ENCODE measurements at regions not wholly inside any gene's neighbourhood (a gene's known extent, or its start where the extent isn't known, plus 50 kb on each side); places are given as distances from the start of the nearest gene placed in this dataset.

DNA sequence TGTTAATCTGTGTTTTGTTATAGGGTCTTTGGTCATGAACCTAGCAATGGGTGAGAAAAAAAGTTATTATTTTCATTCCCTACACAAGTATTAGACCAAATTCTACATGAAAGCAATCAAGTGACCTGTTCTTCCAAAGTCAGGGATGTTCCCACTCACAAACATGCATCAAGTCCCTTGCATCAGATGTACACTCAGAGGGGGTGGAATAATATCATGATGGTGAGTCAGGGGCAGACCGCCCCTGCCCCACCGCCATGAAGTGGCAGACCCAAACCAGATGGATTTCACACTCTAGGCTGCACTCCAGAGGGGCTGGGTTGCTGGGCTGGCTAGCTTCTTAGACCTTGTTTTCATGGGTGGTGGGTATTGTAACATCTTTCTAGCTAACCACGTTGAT, 91.4 kb downstream of the ACAA2 start:
- no peak for TF ChIP-seq ZSCAN30 (tag by site-specific recombination; IDR thresholded peaks at IDR 0.05)
- TF ChIP-seq CTCF (tag by site-specific recombination; IDR thresholded peaks at IDR 0.05): no peak
- TF ChIP-seq HOXA7 (CRISPR knock-in tag; IDR thresholded peaks at IDR 0.05; ENCODE audit: borderline replicate concordance): no peak
- TF ChIP-seq ZNF274 (IDR thresholded peaks at IDR 0.05; ENCODE audit: low read length): no peak
- TF ChIP-seq ZNF274 (tag by site-specific recombination; IDR thresholded peaks at IDR 0.05; ENCODE audit: borderline replicate concordance): no peak
- TF ChIP-seq FEZF1 (tag by site-specific recombination; IDR thresholded peaks at IDR 0.05): no peak
- TF ChIP-seq ZNF747 (tag by site-specific recombination; IDR thresholded peaks at IDR 0.05): no peak
- TF ChIP-seq ZBTB20 (tag by site-specific recombination; IDR thresholded peaks at IDR 0.05): no peak
- TF ChIP-seq ZNF266 (tag by site-specific recombination; IDR thresholded peaks at IDR 0.05; ENCODE audit: low read depth): no peak
- TF ChIP-seq EGR2 (tag by site-specific recombination; IDR thresholded peaks at IDR 0.05; ENCODE audit: low read depth): no peak

All from HEK293 (cell line).